Panc1 (cell line): ENCODE measurements at regions not wholly inside any gene's neighbourhood (a gene's known extent, or its start where the extent isn't known, plus 50 kb on each side); places are given as distances from the start of the nearest gene placed in this dataset.

Experiments
- ATAC-seq: fragments of 200-7000 bp; cut with Tn5 transposase; 2 replicates; pipeline ENCODE4 v1.9.1; 2020; ENCODE audit warnings: mild to moderate bottlenecking, moderate library complexity
- BruUV-seq: library from RNA; stranded (reverse); fragments of 400-500 nt; replicated peaks from 2 replicates; lab custom pipeline; 2021; lab: Mats Ljungman, UMichigan
- CTCF ChIA-PET: fragments of 300-600 bp; sonication (Branson Sonifier 250); formaldehyde crosslinking; loops from one replicate; lab custom pipeline; 2022; ENCODE audit warnings: antibody characterized with exemption; lab: Charles Lee
- POLR2A ChIA-PET: fragments of 300-600 bp; sonication (Branson Sonifier 250); formaldehyde crosslinking; loops from one replicate; lab custom pipeline; 2022; ENCODE audit warnings: antibody characterized with exemption; lab: Charles Lee
- DNase-seq: peaks from one replicate; pipeline ENCODE4 v3.0.0-alpha.2; 2010; ENCODE audit warnings: low read depth, low spot score
- H3K27ac ChIP-seq: 2 replicates; pipeline ENCODE4 v1.5.1; 2011; ENCODE audit warnings: mild to moderate bottlenecking, low read length, inconsistent platforms
- H3K27me3 ChIP-seq: fragments of 200-500 bp; sonication (Bioruptor generic); 2 replicates; pipeline ENCODE4 v1.6.0; 2014; ENCODE audit warnings: low read length, inconsistent platforms; ENCODE audit not compliant: control insufficient read depth, insufficient read depth
- H3K36me3 ChIP-seq: fragments of 200-500 bp; sonication (Bioruptor generic); 2 replicates; pipeline ENCODE4 v1.5.1; 2014; ENCODE audit warnings: inconsistent platforms, mild to moderate bottlenecking, low read length, moderate library complexity; ENCODE audit not compliant: control insufficient read depth, insufficient read depth
- H3K4me1 ChIP-seq: 2 replicates; pipeline ENCODE4 v1.5.1; 2011; ENCODE audit warnings: inconsistent platforms, mild to moderate bottlenecking, low read length, moderate library complexity; ENCODE audit not compliant: control insufficient read depth, insufficient read depth
- H3K4me3 ChIP-seq, 2 experiments: 2 replicates each; pipeline ENCODE4 v1.5.1; 2011 to 2012; ENCODE audit warnings: low read depth in 2 of 2, low read length in 2 of 2, mild to moderate bottlenecking in 2 of 2, inconsistent platforms in 1 of 2, moderate library complexity in 1 of 2
- H3K9me3 ChIP-seq: fragments of 200-500 bp; sonication (Bioruptor generic); 2 replicates; pipeline ENCODE4 v1.5.1; 2014; ENCODE audit warnings: low read depth, mild to moderate bottlenecking, inconsistent platforms, low read length, moderate library complexity; ENCODE audit not compliant: control insufficient read depth, insufficient read depth
- CTCF ChIP-seq: fragments of 450-650 bp; IDR thresholded peaks from 2 replicates; pipeline ENCODE4 v1.5.1; 2017; ENCODE audit warnings: mild to moderate bottlenecking
- POLR2AphosphoS5 ChIP-seq: IDR thresholded peaks from 2 replicates; pipeline ENCODE4 v1.6.1; 2012; ENCODE audit warnings: mild to moderate bottlenecking, low read depth, low read length, moderate library complexity
- SIN3A ChIP-seq: IDR thresholded peaks from 2 replicates; pipeline ENCODE4 v1.6.1; 2012; ENCODE audit warnings: low read depth, mild to moderate bottlenecking, low read length, moderate library complexity, borderline replicate concordance; ENCODE audit not compliant: insufficient read depth
- TCF7L2 ChIP-seq: IDR thresholded peaks from 2 replicates; pipeline ENCODE4 v1.6.1; 2011; ENCODE audit warnings: mild to moderate bottlenecking, low read depth, low read length, inconsistent platforms
- in situ Hi-C: cut with HindIII; loops from 2 replicates; pipeline ENCODE4 v1.10.0; 2016; ENCODE audit warnings: low sequenced_read_pairs, low pct_unique_long_range_greater_than_20kb
- intact Hi-C: fragments of 100-400 bp; cut with micrococcal nuclease; formaldehyde crosslinking; loops from one replicate; pipeline ENCODE4 v1.10.0; 2022; ENCODE audit not compliant: unreplicated experiment
- TF ChIP-seq, protein P1 (sequence below), 2 experiments: IDR thresholded peaks; 2 replicates each; pipeline ENCODE4 v1.6.1; 2011 to 2012; ENCODE audit warnings: low read depth in 2 of 2, control low read depth in 1 of 2, low read length in 1 of 2, mild to moderate bottlenecking in 1 of 2, moderate library complexity in 1 of 2; ENCODE audit not compliant: insufficient read depth in 1 of 2

DNA sequence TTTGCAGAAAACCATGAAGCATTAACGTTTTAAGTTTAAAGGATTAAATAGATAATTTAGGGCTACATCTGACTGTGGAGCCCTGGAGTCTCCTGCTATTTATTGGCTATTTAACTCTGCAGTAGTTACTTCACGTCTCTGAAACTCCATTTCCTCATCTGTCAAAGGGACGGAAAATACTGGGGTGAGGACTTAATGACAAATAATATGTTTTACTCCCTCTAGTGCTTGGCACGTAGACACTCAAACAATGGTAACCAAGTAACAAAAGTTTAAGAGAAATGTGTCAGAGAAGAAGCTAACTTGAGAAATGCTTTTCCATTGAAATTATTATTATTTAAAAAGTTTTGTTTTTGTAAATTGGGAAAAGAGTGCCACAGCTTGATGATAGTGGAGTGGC lies 130.7 kb upstream of the RCN1 start:
- DNase-seq, result no peak
- no peaks in the 10 kb centered on the region for H3K27me3 ChIP-seq
- BruUV-seq, result no TSS peak
- TF ChIP-seq CTCF, result no peak
- TF ChIP-seq TCF7L2, result no peak
- TF ChIP-seq SIN3A, result no peak
- TF ChIP-seq POLR2AphosphoS5, result no peak
- TF ChIP-seq, protein P1, sequence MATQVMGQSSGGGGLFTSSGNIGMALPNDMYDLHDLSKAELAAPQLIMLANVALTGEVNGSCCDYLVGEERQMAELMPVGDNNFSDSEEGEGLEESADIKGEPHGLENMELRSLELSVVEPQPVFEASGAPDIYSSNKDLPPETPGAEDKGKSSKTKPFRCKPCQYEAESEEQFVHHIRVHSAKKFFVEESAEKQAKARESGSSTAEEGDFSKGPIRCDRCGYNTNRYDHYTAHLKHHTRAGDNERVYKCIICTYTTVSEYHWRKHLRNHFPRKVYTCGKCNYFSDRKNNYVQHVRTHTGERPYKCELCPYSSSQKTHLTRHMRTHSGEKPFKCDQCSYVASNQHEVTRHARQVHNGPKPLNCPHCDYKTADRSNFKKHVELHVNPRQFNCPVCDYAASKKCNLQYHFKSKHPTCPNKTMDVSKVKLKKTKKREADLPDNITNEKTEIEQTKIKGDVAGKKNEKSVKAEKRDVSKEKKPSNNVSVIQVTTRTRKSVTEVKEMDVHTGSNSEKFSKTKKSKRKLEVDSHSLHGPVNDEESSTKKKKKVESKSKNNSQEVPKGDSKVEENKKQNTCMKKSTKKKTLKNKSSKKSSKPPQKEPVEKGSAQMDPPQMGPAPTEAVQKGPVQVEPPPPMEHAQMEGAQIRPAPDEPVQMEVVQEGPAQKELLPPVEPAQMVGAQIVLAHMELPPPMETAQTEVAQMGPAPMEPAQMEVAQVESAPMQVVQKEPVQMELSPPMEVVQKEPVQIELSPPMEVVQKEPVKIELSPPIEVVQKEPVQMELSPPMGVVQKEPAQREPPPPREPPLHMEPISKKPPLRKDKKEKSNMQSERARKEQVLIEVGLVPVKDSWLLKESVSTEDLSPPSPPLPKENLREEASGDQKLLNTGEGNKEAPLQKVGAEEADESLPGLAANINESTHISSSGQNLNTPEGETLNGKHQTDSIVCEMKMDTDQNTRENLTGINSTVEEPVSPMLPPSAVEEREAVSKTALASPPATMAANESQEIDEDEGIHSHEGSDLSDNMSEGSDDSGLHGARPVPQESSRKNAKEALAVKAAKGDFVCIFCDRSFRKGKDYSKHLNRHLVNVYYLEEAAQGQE (IDR thresholded peaks at IDR 0.05; ENCODE audit: insufficient read depth in 1 of 2, low read depth in 2 of 2, low read length in 1 of 2), result no peak
- no peaks in the 10 kb centered on the region for H3K36me3 ChIP-seq
- intact Hi-C loops, result no loop called here
- no peak overlapping the region for H3K4me3 ChIP-seq
- no peaks in the 10 kb centered on the region for H3K9me3 ChIP-seq
- H3K27ac ChIP-seq, result no peak overlapping the region
- no peaks in the 10 kb centered on the region for H3K4me1 ChIP-seq
- no peak for ATAC-seq
- ChIA-PET CTCF (interaction anchor here (0.6 kb wide), 2 partner anchors 77 to 285 kb away, joined by 3 to 5 read pairs; no protein-coding TSS in a partner anchor), POLR2A (interaction anchor here (0.7 kb wide), 1 partner anchor 66 kb away, joined by 3 read pairs; no protein-coding TSS in a partner anchor)
- in situ Hi-C loops, result no loop called here

DNA sequence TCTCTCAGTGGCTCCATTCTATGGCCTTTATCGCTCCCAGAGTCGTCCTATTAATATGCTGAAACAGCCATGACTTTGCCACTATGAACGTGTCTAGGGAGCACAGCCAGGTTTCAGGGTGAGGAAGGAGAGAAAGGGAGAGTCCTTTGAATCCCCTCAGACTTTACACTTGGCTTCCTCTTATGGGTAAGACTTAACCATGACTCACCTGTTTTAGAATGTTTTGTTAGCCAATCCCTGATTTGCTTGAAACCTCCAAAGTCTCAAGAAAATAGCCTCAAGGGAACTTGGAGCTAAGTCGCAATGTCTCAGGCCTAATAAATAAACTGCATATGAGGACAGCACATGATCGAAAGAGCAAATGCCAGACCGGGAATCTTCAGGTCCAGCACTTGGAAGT lies 131.2 kb upstream of the RCN1 start:
- Histone ChIP-seq H3K4me1 (no peaks in the 10 kb centered on the region), H3K27ac (no peak overlapping the region), H3K27me3 (no peaks in the 10 kb centered on the region), H3K9me3 (no peaks in the 10 kb centered on the region), H3K4me3 (no peak overlapping the region), H3K36me3 (no peaks in the 10 kb centered on the region)
- intact Hi-C loops (loop anchor here (2.0 kb wide), 1 partner anchor 319 kb away; no protein-coding TSS in a partner anchor), in situ Hi-C loops (no loop called here)
- ChIA-PET CTCF (no interaction called here), POLR2A (no interaction called here)
- TF ChIP-seq POLR2AphosphoS5 (no peak), CTCF (no peak), TCF7L2 (no peak), SIN3A (no peak)
- TF ChIP-seq, protein P1 (IDR thresholded peaks at IDR 0.05; ENCODE audit: insufficient read depth in 1 of 2, low read depth in 2 of 2, low read length in 1 of 2), result no peak
- no TSS peak for BruUV-seq
- ATAC-seq (no peak), DNase-seq (no peak)
